Peyer's patch (tissue), 4 donors: ENCODE measurements at regions not wholly inside any gene's neighbourhood (a gene's known extent, or its start where the extent isn't known, plus 50 kb on each side); places are given as distances from the start of the nearest gene placed in this dataset.

ENCODE experiments used
- CTCF ChIP-seq, 6 experiments: fragments of 450-650 bp in 4 of 6; fragments of 200-600 bp in 2 of 6; sonication (generic) in 1 of 6; IDR thresholded peaks; one replicate each; pipeline ENCODE4 v1.5.1; 2017 to 2019; ENCODE audit warnings: antibody characterized with exemption in 6 of 6, mild to moderate bottlenecking in 3 of 6, moderate library complexity in 1 of 6
- POLR2A ChIP-seq, 2 donors: fragments of 450-650 bp; IDR thresholded peaks; one replicate each; pipeline ENCODE4 v1.5.1; 2017; ENCODE audit warnings: antibody characterized with exemption in 2 of 2, mild to moderate bottlenecking in 2 of 2, moderate library complexity in 2 of 2

DNA sequence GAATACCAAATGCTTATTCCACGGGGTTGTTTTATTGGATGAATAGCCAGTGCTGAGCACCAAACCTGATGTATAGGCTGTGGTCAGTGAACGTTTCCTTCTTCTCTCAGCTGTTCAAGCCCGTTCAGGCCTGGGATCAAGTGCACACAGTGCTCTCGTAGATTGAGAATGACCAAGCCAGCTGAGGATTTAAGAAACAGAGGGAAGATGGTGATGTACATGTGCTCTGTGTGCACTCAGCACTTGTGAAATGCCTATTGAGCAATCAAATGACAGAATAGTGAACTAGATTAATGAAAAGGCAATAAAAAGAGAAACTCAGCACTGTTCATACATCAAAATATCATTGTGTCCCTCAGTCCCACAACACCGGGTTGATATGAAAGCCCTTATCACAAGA is 302.5 kb downstream of the BMPER start:
- TF ChIP-seq CTCF (IDR thresholded peaks at IDR 0.05), result no peak
- TF ChIP-seq POLR2A (IDR thresholded peaks at IDR 0.05), result no peak
